GM12864 (cell line): ENCODE measurements at regions not wholly inside any gene's neighbourhood (a gene's known extent, or its start where the extent isn't known, plus 50 kb on each side); places are given as distances from the start of the nearest gene placed in this dataset.

Experiments
- DNase-seq: peaks from one replicate; pipeline ENCODE4 v3.0.0-alpha.2; 2011; ENCODE audit warnings: low read depth
- H3K4me3 ChIP-seq: 2 replicates; pipeline ENCODE4 v1.5.1; 2011; ENCODE audit warnings: mild to moderate bottlenecking, low read depth, low read length, control low read depth
- CTCF ChIP-seq: IDR thresholded peaks from 2 replicates; pipeline ENCODE4 v1.5.1; 2011; ENCODE audit warnings: low read depth, mild to moderate bottlenecking, moderate library complexity, low read length, control low read depth, inconsistent platforms; ENCODE audit errors: missing control alignments

- TF ChIP-seq CTCF: no peak
- H3K4me3 ChIP-seq: no peak overlapping the region
- DNase-seq: no peak
Observed at GRCh38 chr2:56088411-56088810, 95.4 kb upstream of the CCDC85A start.

- DNase-seq: no peak
- no peak overlapping the region for H3K4me3 ChIP-seq
- no peak for TF ChIP-seq CTCF
Observed at GRCh38 chr2:56089931-56090330, 93.9 kb upstream of the CCDC85A start.

- no peak overlapping the region for H3K4me3 ChIP-seq
- TF ChIP-seq CTCF: no peak
- DNase-seq: no peak
Observed at GRCh38 chr2:56099963-56100362, 83.8 kb upstream of the CCDC85A start.

GRCh38 chr2:56100791-56101312, 82.9 kb upstream of the CCDC85A start:
- DNase-seq: no peak
- H3K4me3 ChIP-seq: no peak overlapping the region
- no peak for TF ChIP-seq CTCF

- no peak for DNase-seq
- TF ChIP-seq CTCF: no peak
- H3K4me3 ChIP-seq: no peak overlapping the region
Observed at GRCh38 chr2:56102098-56102497, 81.7 kb upstream of the CCDC85A start.

GRCh38 chr2:56102866-56103265, 80.9 kb upstream of the CCDC85A start:
- no peak overlapping the region for H3K4me3 ChIP-seq
- DNase-seq: no peak
- TF ChIP-seq CTCF: no peak

GRCh38 chr2:56104962-56105361, 78.8 kb upstream of the CCDC85A start:
- no peak for TF ChIP-seq CTCF
- no peak for DNase-seq

More at GRCh38 chr2:56104962-56105361, 78.8 kb upstream of the CCDC85A start:
- no peak overlapping the region for H3K4me3 ChIP-seq
